ENCODE measurements at regions not wholly inside any gene's neighbourhood (a gene's known extent, or its start where the extent isn't known, plus 50 kb on each side); places are given as distances from the start of the nearest gene placed in this dataset.

DNA sequence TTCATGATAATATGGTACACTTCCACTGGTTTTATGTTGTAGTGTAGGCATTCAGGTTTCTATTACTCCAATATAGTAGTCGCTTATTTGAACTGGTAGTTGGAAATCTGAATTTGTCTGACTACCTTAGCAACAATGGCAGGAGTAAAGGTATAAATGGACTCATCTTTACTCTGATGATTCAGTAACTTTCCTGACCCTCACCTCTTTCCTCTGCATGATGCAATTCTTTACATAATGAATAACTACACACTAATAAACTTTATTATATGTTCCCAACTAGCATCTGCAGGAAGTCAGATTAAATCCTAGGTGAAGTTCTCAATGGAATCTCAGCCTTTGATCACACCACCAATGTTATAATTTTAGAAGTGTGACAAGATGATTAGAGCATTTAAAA is 70.5 kb upstream of the ATP2B1 start:
- TF ChIP-seq CTCF (IDR thresholded peaks at IDR 0.05) (no peak), POLR2A (IDR thresholded peaks at IDR 0.05) (no peak)
